Epithelial cell of esophagus (primary cell): ENCODE measurements at regions not wholly inside any gene's neighbourhood (a gene's known extent, or its start where the extent isn't known, plus 50 kb on each side); places are given as distances from the start of the nearest gene placed in this dataset.

Experiments used
- DNase-seq: peaks from one replicate; pipeline ENCODE4 v3.0.0; 2010; ENCODE audit warnings: low read depth
- H3K4me3 ChIP-seq: 2 replicates; pipeline ENCODE4 v1.5.1; 2011; ENCODE audit warnings: mild to moderate bottlenecking, low read length, control low read depth
- TF ChIP-seq, protein P1 (sequence below): IDR thresholded peaks from 2 replicates; pipeline ENCODE4 v1.5.1; 2011; ENCODE audit warnings: low read depth, mild to moderate bottlenecking, low read length, control low read depth, inconsistent platforms; ENCODE audit not compliant: insufficient read depth; ENCODE audit errors: missing control alignments

DNA sequence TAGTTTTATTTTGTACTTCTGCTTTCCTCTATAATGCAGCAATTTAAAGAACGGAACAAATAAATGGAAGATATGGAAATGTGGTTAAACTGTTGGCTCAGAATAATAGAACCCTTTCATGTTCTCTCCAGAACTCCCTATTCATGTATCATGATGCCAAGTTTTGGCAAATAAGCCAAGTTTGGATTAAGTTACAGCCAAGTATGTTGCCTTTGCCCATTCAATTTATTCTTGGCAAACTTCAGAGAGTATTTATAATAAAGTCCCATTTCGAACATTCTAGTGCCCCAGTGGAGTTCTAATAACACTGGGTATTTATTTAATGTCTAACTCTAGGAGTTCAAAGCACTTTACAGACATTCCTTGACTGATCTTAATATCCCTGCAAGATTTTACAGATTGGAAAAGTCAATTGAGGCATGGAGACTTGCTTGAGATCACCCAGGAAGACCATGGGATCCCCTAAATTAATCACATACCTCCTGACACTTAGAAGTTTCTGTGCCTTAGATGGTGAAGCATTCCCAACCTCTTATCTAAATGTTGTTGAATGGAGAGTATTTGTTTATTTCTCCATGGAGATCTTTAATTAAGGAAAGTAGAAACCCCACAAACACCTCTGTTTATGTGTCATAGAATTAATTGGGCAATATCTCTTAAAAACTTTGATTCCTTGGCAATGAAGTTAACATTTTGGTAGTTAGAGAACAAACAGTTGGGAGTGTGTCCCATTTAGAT, 106.7 kb downstream of the ACKR3 start:
- no peak overlapping the region for H3K4me3 ChIP-seq
- peak; percentile 34 for DNase-seq
- TF ChIP-seq, protein P1, sequence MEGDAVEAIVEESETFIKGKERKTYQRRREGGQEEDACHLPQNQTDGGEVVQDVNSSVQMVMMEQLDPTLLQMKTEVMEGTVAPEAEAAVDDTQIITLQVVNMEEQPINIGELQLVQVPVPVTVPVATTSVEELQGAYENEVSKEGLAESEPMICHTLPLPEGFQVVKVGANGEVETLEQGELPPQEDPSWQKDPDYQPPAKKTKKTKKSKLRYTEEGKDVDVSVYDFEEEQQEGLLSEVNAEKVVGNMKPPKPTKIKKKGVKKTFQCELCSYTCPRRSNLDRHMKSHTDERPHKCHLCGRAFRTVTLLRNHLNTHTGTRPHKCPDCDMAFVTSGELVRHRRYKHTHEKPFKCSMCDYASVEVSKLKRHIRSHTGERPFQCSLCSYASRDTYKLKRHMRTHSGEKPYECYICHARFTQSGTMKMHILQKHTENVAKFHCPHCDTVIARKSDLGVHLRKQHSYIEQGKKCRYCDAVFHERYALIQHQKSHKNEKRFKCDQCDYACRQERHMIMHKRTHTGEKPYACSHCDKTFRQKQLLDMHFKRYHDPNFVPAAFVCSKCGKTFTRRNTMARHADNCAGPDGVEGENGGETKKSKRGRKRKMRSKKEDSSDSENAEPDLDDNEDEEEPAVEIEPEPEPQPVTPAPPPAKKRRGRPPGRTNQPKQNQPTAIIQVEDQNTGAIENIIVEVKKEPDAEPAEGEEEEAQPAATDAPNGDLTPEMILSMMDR: no peak

DNA sequence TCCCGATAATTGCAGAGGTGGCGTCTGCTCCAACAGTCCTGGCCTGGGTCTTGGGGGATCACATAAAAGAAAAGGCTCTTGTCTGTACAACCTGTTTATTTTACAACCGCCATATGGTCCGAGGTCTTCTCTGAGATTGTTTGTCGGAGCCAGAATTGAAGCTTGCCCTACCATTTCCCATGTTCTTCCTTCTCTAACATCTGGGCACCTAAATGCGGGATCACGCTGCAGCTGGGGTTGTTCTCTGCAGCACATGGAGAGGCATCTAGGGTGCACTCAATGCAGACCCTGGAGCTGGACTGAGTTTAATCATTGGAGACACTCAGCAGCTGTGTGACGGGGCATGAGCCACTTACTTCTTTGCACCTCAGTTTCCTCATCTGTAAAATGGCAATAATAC, 107.7 kb downstream of the ACKR3 start:
- TF ChIP-seq, protein P1: no peak
- no peak for DNase-seq
- no peak overlapping the region for H3K4me3 ChIP-seq

DNA sequence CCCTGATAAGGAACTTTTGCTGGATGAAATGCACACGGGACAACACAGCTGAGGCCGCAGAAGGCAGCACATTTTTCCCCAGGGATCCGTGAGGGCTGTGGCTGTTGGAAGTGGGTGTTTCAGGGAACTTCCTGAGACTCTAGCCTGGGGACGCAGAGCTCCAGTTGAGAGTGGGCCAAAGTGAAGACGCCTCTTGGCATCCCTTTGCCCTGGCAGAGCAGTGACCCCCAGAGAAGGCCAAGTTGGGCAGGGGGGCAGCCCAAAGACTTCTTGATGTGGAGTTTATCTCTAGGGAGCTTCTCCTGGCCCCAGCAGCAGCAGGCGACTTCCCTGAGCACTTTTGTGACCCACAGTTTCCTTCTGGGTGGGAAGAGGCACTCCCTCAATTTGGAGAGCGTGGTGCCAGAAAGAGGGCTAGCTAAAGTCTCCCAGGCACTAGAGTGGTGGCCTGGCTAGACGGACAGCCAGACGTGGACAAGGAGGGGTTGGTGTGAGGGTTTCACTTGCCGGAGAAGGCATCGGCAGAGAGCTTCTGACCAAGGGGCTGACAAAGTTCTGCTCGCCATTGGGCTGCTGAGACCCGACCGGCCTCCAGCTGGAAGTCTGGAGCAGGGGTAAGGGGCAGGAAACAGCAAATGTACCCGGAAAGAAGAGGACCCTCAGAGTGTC, 108.8 kb downstream of the ACKR3 start:
- no peak overlapping the region for H3K4me3 ChIP-seq
- no peak for DNase-seq
- TF ChIP-seq, protein P1: no peak

DNA sequence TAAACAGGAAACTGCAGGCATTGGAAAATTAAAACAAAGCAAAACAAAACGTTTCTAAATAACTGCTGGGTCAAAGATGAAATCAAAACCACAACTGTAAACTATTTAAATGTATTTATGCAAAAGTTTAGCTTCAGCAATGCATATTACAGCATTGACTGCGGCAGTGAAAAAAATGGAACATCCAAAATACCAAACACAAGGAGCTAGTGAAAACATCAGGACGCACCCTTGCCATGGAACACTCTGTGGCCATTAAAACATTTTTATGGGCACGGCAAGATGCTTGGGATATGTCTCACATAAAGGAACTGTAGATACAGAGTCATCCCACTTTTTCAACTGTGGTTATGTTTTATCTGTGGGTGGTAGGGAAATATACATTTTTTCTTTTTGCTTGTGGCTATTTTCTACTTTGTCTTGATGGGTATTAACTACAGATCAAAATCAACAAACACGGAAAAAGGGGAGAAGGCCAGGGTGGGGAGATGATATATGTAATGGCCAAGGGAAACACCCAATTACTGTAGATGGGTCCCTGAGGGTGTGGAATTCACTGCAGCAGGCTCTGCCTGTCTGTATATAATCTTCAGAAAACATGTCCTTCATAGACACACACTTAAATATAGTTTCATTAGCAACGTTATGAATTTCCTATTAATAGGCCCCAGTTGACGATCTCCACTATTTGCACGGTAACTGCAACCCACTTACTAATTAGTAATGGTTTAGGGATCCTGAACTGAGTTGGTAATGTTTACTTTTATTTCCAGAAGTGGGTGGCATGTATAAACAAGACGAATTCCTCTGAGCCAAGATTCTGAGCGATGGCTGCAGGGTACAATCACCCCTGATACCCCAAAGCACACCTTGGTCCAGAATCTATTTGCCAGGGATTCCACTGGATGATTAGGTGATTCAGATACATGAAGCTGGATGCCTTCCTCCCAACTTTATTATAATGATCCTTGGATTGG, 110.5 kb downstream of the ACKR3 start:
- peak; percentile 59 for DNase-seq
- TF ChIP-seq, protein P1: no peak
- H3K4me3 ChIP-seq: no peak overlapping the region

DNA sequence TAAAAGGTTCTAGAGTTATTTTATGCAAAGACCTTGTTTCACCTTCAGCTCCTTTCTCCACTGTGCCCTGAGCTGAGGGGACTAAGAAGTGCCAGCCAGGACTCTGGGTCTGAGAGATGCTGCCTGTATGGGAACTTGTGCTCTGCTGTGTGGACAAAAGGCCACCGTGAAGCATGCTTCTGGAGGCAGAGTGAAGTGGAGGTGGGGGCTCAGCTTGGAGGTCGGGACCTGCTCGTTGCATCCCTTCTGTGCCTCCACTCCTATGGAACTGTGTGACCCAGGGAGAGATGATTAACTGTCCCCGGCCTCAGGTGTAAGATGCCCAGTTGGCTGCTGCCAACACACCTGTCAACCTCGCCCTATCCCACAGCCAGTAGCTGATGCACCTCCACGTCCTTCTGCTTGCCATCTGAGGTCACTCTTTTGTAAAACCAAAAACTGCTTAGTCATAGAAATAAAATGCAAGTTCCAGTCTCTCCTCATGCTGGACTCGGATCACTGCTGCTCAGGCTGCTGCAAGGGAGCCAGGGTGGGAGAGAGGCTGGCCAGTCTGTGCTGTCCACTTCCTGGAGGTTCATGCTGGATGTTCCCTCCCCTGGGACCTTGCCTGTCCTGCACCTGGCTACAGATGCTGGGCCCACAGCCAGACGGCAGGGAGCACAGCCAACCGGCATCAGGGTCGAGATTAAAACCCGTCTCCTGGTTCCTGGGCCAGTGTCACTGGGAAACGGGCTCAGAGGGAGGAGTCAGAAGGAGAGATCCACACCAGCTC, 113.2 kb downstream of the ACKR3 start:
- DNase-seq: peak; percentile 27
- TF ChIP-seq, protein P1: no peak
- H3K4me3 ChIP-seq: no peak overlapping the region
